CD4-positive, alpha-beta T cell (primary cell): ENCODE measurements at regions not wholly inside any gene's neighbourhood (a gene's known extent, or its start where the extent isn't known, plus 50 kb on each side); places are given as distances from the start of the nearest gene placed in this dataset.

Experiments
- ATAC-seq: fragments of 200-7000 bp; cut with Tn5 transposase; one replicate; pipeline ENCODE4 v1.10.0; 2022; ENCODE audit warnings: mild to moderate bottlenecking; ENCODE audit not compliant: poor library complexity
- CTCF ChIA-PET: fragments of 350-600 bp; sonication (Branson Sonifier 250); formaldehyde crosslinking; loops from one replicate; lab custom pipeline; 2021; ENCODE audit warnings: antibody characterized with exemption, inconsistent platforms; lab: Charles Lee
- POLR2A ChIA-PET: fragments of 350-600 bp; sonication (Branson Sonifier 250); formaldehyde crosslinking; loops from one replicate; lab custom pipeline; 2021; ENCODE audit warnings: antibody characterized with exemption, inconsistent platforms; lab: Charles Lee
- DNase-seq, 14 experiments: peaks; one replicate each; pipeline ENCODE4 v3.0.0-alpha.2; 2013 to 2020; ENCODE audit warnings: mixed read lengths in 2 of 14
- H3K27ac ChIP-seq, 2 donors: one replicate each; pipeline versions ENCODE4 v1.5.1 to v1.7.0; 2013; ENCODE audit warnings: low read length in 2 of 2, low read depth in 1 of 2, mild to moderate bottlenecking in 1 of 2
- H3K27me3 ChIP-seq, 2 experiments: 1 replicate in 1 of 2; 2 replicates in 1 of 2; pipeline versions ENCODE4 v1.6.1 to v1.7.0; 2013; ENCODE audit warnings: low read length in 2 of 2, control low read depth in 1 of 2, mild to moderate bottlenecking in 1 of 2, moderate library complexity in 1 of 2; ENCODE audit not compliant: insufficient read depth in 2 of 2, control insufficient read depth in 1 of 2
- H3K36me3 ChIP-seq: one replicate; pipeline ENCODE4 v1.6.1; 2013; ENCODE audit warnings: low read length, control low read depth; ENCODE audit not compliant: insufficient read depth
- H3K4me1 ChIP-seq: one replicate; pipeline ENCODE4 v1.6.1; 2013; ENCODE audit warnings: low read length, control low read depth; ENCODE audit not compliant: insufficient read depth
- H3K4me3 ChIP-seq: one replicate; pipeline ENCODE4 v1.5.1; 2013; ENCODE audit warnings: mild to moderate bottlenecking, low read length, moderate library complexity
- H3K9me3 ChIP-seq, 2 experiments: 1 replicate in 1 of 2; 2 replicates in 1 of 2; pipeline versions ENCODE4 v1.6.1 to v1.7.0; 2013; ENCODE audit warnings: low read length in 2 of 2, mild to moderate bottlenecking in 2 of 2, control low read depth in 1 of 2, moderate library complexity in 1 of 2; ENCODE audit not compliant: control insufficient read depth in 1 of 2, insufficient read depth in 1 of 2
- H3K27ac Mint-ChIP-seq: one replicate; pipeline ENCODE4 v1.8.0; 2020; ENCODE audit warnings: mixed read lengths
- H3K27me3 Mint-ChIP-seq: one replicate; pipeline ENCODE4 v1.8.0; 2021; ENCODE audit warnings: mixed read lengths
- H3K36me3 Mint-ChIP-seq: one replicate; pipeline ENCODE4 v1.8.0; 2021; ENCODE audit warnings: low read depth, mixed read lengths
- H3K4me1 Mint-ChIP-seq: one replicate; pipeline ENCODE4 v1.8.0; 2021; ENCODE audit warnings: low read depth, mixed read lengths
- H3K4me3 Mint-ChIP-seq: one replicate; pipeline ENCODE4 v1.8.0; 2020; ENCODE audit warnings: mild to moderate bottlenecking, mixed read lengths
- H3K9me3 Mint-ChIP-seq: one replicate; pipeline ENCODE4 v1.8.0; 2020; ENCODE audit warnings: mixed read lengths
- intact Hi-C, 2 experiments: fragments of 100-400 bp; cut with DNase I in 1 of 2; cut with micrococcal nuclease in 1 of 2; formaldehyde crosslinking; loops; one replicate each; pipeline versions ENCODE4 v1.15.1 to v1.9.0; 2023 to 2025; cut with DNase I, micrococcal nuclease
- TF ChIP-seq, protein P1 (sequence below): fragments of 200-600 bp; IDR thresholded peaks from one replicate; pipeline ENCODE4 v1.8.0; 2022; ENCODE audit warnings: antibody characterized with exemption, mild to moderate bottlenecking

DNA sequence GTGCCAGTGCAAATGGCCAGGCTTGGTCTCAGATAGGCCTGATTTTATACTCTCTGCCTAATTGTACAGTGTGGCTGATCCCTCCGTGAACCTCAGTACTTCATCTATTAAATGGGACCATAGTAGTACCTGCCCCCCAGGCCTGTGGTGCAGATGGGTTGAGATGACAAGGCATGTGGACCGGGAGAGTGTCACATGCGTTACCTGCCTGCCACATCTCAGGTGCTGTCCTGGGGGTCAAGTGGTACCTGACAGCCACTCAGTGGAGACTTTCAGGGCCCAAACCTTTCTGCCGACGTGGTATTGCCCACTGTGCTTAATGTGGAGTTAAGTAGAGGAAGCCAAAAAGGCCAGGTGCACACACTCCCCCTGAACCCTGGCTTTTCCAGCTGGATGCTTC, 197.3 kb downstream of the FOXD2 start:
- ChIA-PET POLR2A (no interaction called here), CTCF (no interaction called here)
- H3K4me1 Mint-ChIP-seq, result no peaks in the 10 kb centered on the region
- no peaks in the 10 kb centered on the region for H3K4me1 ChIP-seq
- H3K4me3 Mint-ChIP-seq, result no peak overlapping the region
- H3K36me3 Mint-ChIP-seq, result no peaks in the 10 kb centered on the region
- ATAC-seq (no peak), DNase-seq (no peak)
- no peak overlapping the region for H3K27ac ChIP-seq
- no peaks in the 10 kb centered on the region for H3K9me3 Mint-ChIP-seq
- no peak overlapping the region for H3K4me3 ChIP-seq
- H3K27me3 ChIP-seq, result peaks cover 0 to 9% of the 10 kb centered on the region in 2 experiments
- intact Hi-C loops, result no loop called here
- peaks cover 0 to 5% of the 10 kb centered on the region in 2 experiments for H3K9me3 ChIP-seq
- peaks cover 24% of the 10 kb centered on the region for H3K27me3 Mint-ChIP-seq
- TF ChIP-seq, protein P1, sequence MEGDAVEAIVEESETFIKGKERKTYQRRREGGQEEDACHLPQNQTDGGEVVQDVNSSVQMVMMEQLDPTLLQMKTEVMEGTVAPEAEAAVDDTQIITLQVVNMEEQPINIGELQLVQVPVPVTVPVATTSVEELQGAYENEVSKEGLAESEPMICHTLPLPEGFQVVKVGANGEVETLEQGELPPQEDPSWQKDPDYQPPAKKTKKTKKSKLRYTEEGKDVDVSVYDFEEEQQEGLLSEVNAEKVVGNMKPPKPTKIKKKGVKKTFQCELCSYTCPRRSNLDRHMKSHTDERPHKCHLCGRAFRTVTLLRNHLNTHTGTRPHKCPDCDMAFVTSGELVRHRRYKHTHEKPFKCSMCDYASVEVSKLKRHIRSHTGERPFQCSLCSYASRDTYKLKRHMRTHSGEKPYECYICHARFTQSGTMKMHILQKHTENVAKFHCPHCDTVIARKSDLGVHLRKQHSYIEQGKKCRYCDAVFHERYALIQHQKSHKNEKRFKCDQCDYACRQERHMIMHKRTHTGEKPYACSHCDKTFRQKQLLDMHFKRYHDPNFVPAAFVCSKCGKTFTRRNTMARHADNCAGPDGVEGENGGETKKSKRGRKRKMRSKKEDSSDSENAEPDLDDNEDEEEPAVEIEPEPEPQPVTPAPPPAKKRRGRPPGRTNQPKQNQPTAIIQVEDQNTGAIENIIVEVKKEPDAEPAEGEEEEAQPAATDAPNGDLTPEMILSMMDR, result no peak
- H3K36me3 ChIP-seq, result no peaks in the 10 kb centered on the region
- H3K27ac Mint-ChIP-seq, result no peak overlapping the region

DNA sequence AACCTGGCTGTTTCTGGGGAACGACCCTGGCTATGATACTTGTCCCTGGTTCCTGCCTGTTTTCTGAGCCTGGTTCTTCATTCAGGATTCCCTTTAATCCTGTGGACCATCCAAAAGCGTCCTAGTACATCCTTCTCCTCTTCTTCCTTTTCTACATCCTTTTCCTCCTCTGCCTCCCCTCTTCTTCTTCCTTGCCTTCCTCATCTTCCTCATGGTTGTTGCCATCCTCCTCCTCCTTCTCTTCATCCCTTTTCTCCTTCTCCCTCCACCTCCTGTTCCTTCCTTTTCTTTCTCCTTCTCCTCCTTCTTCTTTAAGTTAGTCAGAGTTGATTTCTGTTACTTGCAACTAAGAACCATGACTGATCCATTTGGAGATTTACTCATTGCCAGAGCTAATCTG, 197.8 kb downstream of the FOXD2 start:
- Mint-ChIP-seq H3K36me3 (no peaks in the 10 kb centered on the region), H3K27ac (no peak overlapping the region), H3K4me1 (no peaks in the 10 kb centered on the region), H3K9me3 (no peaks in the 10 kb centered on the region), H3K4me3 (no peak overlapping the region), H3K27me3 (peaks cover 26% of the 10 kb centered on the region)
- ATAC-seq, result no peak
- intact Hi-C loops, result no loop called here
- peaks cover 0 to 5% of the 10 kb centered on the region in 2 experiments for H3K9me3 ChIP-seq
- no peak overlapping the region for H3K27ac ChIP-seq
- peaks cover 0 to 9% of the 10 kb centered on the region in 2 experiments for H3K27me3 ChIP-seq
- DNase-seq, result no peak
- H3K4me1 ChIP-seq, result no peaks in the 10 kb centered on the region
- CTCF ChIA-PET, result no interaction called here
- no peaks in the 10 kb centered on the region for H3K36me3 ChIP-seq
- H3K4me3 ChIP-seq, result no peak overlapping the region
- POLR2A ChIA-PET, result no interaction called here
- TF ChIP-seq, protein P1, result no peak

DNA sequence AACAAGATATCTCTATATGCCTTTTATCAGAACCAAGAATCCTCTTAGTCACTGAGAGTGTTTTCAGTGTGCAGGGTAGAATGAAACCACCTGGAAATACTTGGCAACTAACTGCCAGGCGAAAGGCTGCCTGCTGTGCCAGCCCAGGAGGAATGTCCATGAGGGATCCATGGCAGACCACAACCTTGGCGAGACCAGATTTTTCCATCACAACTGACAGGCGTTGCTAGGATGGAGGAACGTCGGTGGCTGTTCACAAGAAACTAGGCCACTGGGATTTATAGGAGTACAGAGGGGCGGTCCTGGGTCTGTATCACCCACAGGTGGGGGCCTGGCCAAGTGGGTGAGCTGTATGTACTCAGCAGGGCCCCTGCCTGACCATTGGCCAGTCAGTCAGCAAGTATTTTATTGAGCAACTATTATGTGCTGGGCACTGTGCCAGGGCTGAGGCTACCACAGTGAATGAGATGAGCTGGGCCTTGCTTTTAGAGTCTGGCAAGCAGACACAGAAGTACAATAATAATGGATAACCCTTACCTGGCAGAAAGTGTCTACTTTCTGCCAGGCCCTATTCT, 199.4 kb downstream of the FOXD2 start:
- ChIA-PET CTCF (no interaction called here), POLR2A (no interaction called here)
- no peak for ATAC-seq
- Histone ChIP-seq H3K4me1 (no peaks in the 10 kb centered on the region), H3K27me3 (peaks cover 0 to 7% of the 10 kb centered on the region in 2 experiments), H3K4me3 (no peak overlapping the region), H3K36me3 (no peaks in the 10 kb centered on the region), H3K9me3 (peaks cover 0 to 5% of the 10 kb centered on the region in 2 experiments), H3K27ac (no peak overlapping the region)
- intact Hi-C loops, result no loop called here
- H3K27ac Mint-ChIP-seq, result no peak overlapping the region
- H3K9me3 Mint-ChIP-seq, result no peaks in the 10 kb centered on the region
- no peak overlapping the region for H3K4me3 Mint-ChIP-seq
- no peaks in the 10 kb centered on the region for H3K36me3 Mint-ChIP-seq
- TF ChIP-seq, protein P1, result no peak
- no peaks in the 10 kb centered on the region for H3K4me1 Mint-ChIP-seq
- no peak for DNase-seq
- peaks cover 29% of the 10 kb centered on the region for H3K27me3 Mint-ChIP-seq
